ENCODE measurements at regions not wholly inside any gene's neighbourhood (a gene's known extent, or its start where the extent isn't known, plus 50 kb on each side); places are given as distances from the start of the nearest gene placed in this dataset.

- no peak for TF ChIP-seq CTCF (IDR thresholded peaks at IDR 0.05)
- Histone ChIP-seq H3K27me3 (ENCODE audit: insufficient read depth in 3 of 3, low read length in 2 of 3) (no peaks in the 10 kb centered on the region), H3K27ac (no peak overlapping the region), H3K4me1 (no peaks in the 10 kb centered on the region), H3K36me3 (ENCODE audit: insufficient read depth in 1 of 2, low read depth in 1 of 2) (no peaks in the 10 kb centered on the region), H3K4me3 (no peak overlapping the region), H3K9me3 (no peaks in the 10 kb centered on the region)
- intact Hi-C loops (cut with DNase I) = no loop called here
- DNase-seq (no peak), ATAC-seq (no peak)
- WGBS, 3 donors = 63 to 74% (median 67%) methylated on average over 2 of the region's 2 CpGs
Measured at GRCh38 chr13:85567909-85568308, 231.3 kb downstream of the SLITRK6 start.

GRCh38 chr13:85565652-85566051, 233.6 kb downstream of the SLITRK6 start:
- TF ChIP-seq CTCF (IDR thresholded peaks at IDR 0.05) = no peak
- WGBS, 3 donors = 59 to 65% (median 60%) methylated on average over 6 of the region's 6 CpGs
- no peak overlapping the region for H3K4me3 ChIP-seq
- no peak for DNase-seq
- H3K9me3 ChIP-seq = no peaks in the 10 kb centered on the region
- ATAC-seq = no peak
- no peak overlapping the region for H3K27ac ChIP-seq
- H3K27me3 ChIP-seq (ENCODE audit: insufficient read depth in 3 of 3, low read length in 2 of 3) = no peaks in the 10 kb centered on the region
- intact Hi-C loops (cut with DNase I) = no loop called here
- H3K36me3 ChIP-seq (ENCODE audit: insufficient read depth in 1 of 2, low read depth in 1 of 2) = no peaks in the 10 kb centered on the region
- H3K4me1 ChIP-seq = no peaks in the 10 kb centered on the region

- intact Hi-C loops (cut with DNase I) = no loop called here
- H3K4me1 ChIP-seq = no peaks in the 10 kb centered on the region
- no peaks in the 10 kb centered on the region for H3K36me3 ChIP-seq (ENCODE audit: insufficient read depth in 1 of 2, low read depth in 1 of 2)
- no peak for TF ChIP-seq CTCF (IDR thresholded peaks at IDR 0.05)
- ATAC-seq = no peak
- DNase-seq = no peak
- no peak overlapping the region for H3K27ac ChIP-seq
- WGBS, 3 donors = 43 to 69% (median 59%) methylated on average over 1 of the region's 1 CpG
- H3K27me3 ChIP-seq (ENCODE audit: insufficient read depth in 3 of 3, low read length in 2 of 3) = no peaks in the 10 kb centered on the region
- no peaks in the 10 kb centered on the region for H3K9me3 ChIP-seq
- H3K4me3 ChIP-seq = no peak overlapping the region
Measured at GRCh38 chr13:85564598-85564997, 234.6 kb downstream of the SLITRK6 start.

- DNase-seq = no peak
- no peak for ATAC-seq
- no peak for TF ChIP-seq CTCF (IDR thresholded peaks at IDR 0.05)
- H3K9me3 ChIP-seq = no peaks in the 10 kb centered on the region
- H3K36me3 ChIP-seq (ENCODE audit: insufficient read depth in 1 of 2, low read depth in 1 of 2) = no peaks in the 10 kb centered on the region
- H3K27ac ChIP-seq = no peak overlapping the region
- whole genome bisulfite sequencing, 3 donors = 96 to 97% (median 97%) methylated on average over 6 of the region's 6 CpGs
- intact Hi-C loops (cut with DNase I) = no loop called here
- H3K4me3 ChIP-seq = no peak overlapping the region
- H3K27me3 ChIP-seq (ENCODE audit: insufficient read depth in 3 of 3, low read length in 2 of 3) = no peaks in the 10 kb centered on the region
- no peaks in the 10 kb centered on the region for H3K4me1 ChIP-seq
Measured at GRCh38 chr13:85562282-85562681, 236.9 kb downstream of the SLITRK6 start.

- Histone ChIP-seq H3K4me3 (no peak overlapping the region), H3K27me3 (ENCODE audit: insufficient read depth in 3 of 3, low read length in 2 of 3) (no peaks in the 10 kb centered on the region), H3K4me1 (no peaks in the 10 kb centered on the region), H3K36me3 (ENCODE audit: insufficient read depth in 1 of 2, low read depth in 1 of 2) (no peaks in the 10 kb centered on the region), H3K27ac (no peak overlapping the region), H3K9me3 (no peaks in the 10 kb centered on the region)
- TF ChIP-seq CTCF (IDR thresholded peaks at IDR 0.05) = no peak
- DNase-seq = no peak
- intact Hi-C loops (cut with DNase I) = no loop called here
- no peak for ATAC-seq
- 19 to 26% (median 21%) methylated on average over 6 of the region's 6 CpGs for WGBS, 3 donors
Measured at GRCh38 chr13:85557691-85558467, 241.3 kb downstream of the SLITRK6 start.
